H1 (cell line): ENCODE measurements at regions not wholly inside any gene's neighbourhood (a gene's known extent, or its start where the extent isn't known, plus 50 kb on each side); places are given as distances from the start of the nearest gene placed in this dataset.

Experiments
- CHD7 ChIP-seq: fragments of 300-600 bp; sonication (generic); IDR thresholded peaks from 2 replicates; pipeline ENCODE4 v1.7.1; 2012; ENCODE audit warnings: low read length, moderate library complexity, mild to moderate bottlenecking, inconsistent platforms; ENCODE audit not compliant: insufficient replicate concordance
- GTF2F1 ChIP-seq: IDR thresholded peaks from 2 replicates; pipeline ENCODE4 v1.6.1; 2012; ENCODE audit warnings: low read depth, low read length, improper control_type of control experiment, borderline replicate concordance
- MAFK ChIP-seq: IDR thresholded peaks from 2 replicates; pipeline ENCODE4 v1.6.1; 2012; ENCODE audit warnings: low read depth, mild to moderate bottlenecking, improper control_type of control experiment, low read length
- TCF12 ChIP-seq: IDR thresholded peaks from 2 replicates; pipeline ENCODE4 v1.6.1; 2011; ENCODE audit warnings: low read depth, mild to moderate bottlenecking, low read length

GRCh38 chr10:93204494-93205485, 131.1 kb downstream of the CYP26A1 start (continued):
- TF ChIP-seq CHD7 = no peak
- TF ChIP-seq GTF2F1 = no peak
- no peak for TF ChIP-seq TCF12
- TF ChIP-seq MAFK = no peak
- TF ChIP-seq, all 59 proteins: peak for 0
